Aorta (tissue), 5 donors: ENCODE measurements at regions not wholly inside any gene's neighbourhood (a gene's known extent, or its start where the extent isn't known, plus 50 kb on each side); places are given as distances from the start of the nearest gene placed in this dataset.

Experiments
- ATAC-seq: fragments of 200-7000 bp; cut with Tn5 transposase; one replicate; pipeline ENCODE4 v1.9.1; 2022; ENCODE audit warnings: moderate library complexity; ENCODE audit not compliant: low FRiP score
- DNase-seq, 2 donors: peaks; one replicate each; pipeline ENCODE4 v3.0.0-alpha.2; 2020
- H3K27ac ChIP-seq, 2 donors: one replicate each; pipeline ENCODE4 v1.5.1; 2013; ENCODE audit warnings: low read length in 2 of 2, mild to moderate bottlenecking in 2 of 2, moderate library complexity in 2 of 2, control low read depth in 1 of 2, inconsistent platforms in 1 of 2, low read depth in 1 of 2
- H3K27me3 ChIP-seq, 2 donors: one replicate each; pipeline ENCODE4 v1.6.1; 2013; ENCODE audit warnings: control low read depth in 1 of 2, low read length in 1 of 2, mild to moderate bottlenecking in 1 of 2, moderate library complexity in 1 of 2; ENCODE audit not compliant: insufficient read depth in 2 of 2, control insufficient read depth in 1 of 2
- H3K36me3 ChIP-seq, 2 donors: one replicate each; pipeline ENCODE4 v1.6.1; 2013; ENCODE audit warnings: control low read depth in 1 of 2, low read length in 1 of 2, mild to moderate bottlenecking in 1 of 2; ENCODE audit not compliant: insufficient read depth in 2 of 2, control insufficient read depth in 1 of 2
- H3K4me1 ChIP-seq, 2 donors: one replicate each; pipeline ENCODE4 v1.6.1; 2013; ENCODE audit warnings: low read length in 2 of 2, control low read depth in 1 of 2, mild to moderate bottlenecking in 1 of 2, moderate library complexity in 1 of 2; ENCODE audit not compliant: insufficient read depth in 2 of 2, control insufficient read depth in 1 of 2
- H3K4me3 ChIP-seq, 2 donors: one replicate each; pipeline ENCODE4 v1.5.1; 2013; ENCODE audit warnings: low read length in 2 of 2, control low read depth in 1 of 2, mild to moderate bottlenecking in 1 of 2
- H3K9me3 ChIP-seq: one replicate; pipeline ENCODE4 v1.6.1; 2013; ENCODE audit warnings: mild to moderate bottlenecking, low read length; ENCODE audit not compliant: control insufficient read depth
- WGBS, 2 donors: extraction: QIAGEN DNeasy Blood & Tissue Kit; methylation state at CpG; one replicate each; pipeline ENCODE4 v1.1.7; 2013; 5-methylcytosine and 5-hydroxymethylcytosine counted together
- intact Hi-C, 2 donors: fragments of 100-400 bp; cut with DNase I; formaldehyde crosslinking; loops; one replicate each; pipeline versions ENCODE4 v1.14.2 to v1.15.0; 2022
- donor health status: healthy with polysubstance abuse.
- donor health status: Bipolar disorder and iron deficiency.
- donor health status: DM: no; HTN: no; CAD: no.
- donor health status: DM: no; HTN: no; CAD: no.
- donor health status: DM: yes; HTN: yes; CAD: no.

DNA sequence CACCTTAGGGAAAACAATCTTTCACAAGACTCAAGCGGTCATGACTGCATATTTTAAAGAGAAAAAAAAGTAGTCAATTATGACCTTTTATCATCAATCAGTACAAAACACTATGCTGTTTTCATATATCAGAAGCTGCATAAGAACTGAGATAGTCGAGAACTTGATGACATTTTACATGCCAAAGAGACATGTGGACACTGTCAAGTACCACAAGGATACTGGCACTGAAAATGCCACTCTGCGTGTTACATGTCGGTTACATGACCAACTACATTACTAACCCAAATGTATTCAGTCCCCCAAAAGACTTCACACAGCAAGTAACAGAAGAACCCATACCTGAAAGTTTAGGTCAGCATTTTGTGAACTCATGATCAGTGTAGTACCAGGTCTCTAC lies 975.0 kb upstream of the ADGRL4 start:
- ATAC-seq (no peak), DNase-seq (no peak)
- WGBS, 2 donors: 71 to 74% methylated on average over 4 of the region's 4 CpGs
- intact Hi-C loops: no loop called here
- Histone ChIP-seq H3K36me3 (no peaks in the 10 kb centered on the region), H3K27ac (no peak overlapping the region), H3K27me3 (no peaks in the 10 kb centered on the region), H3K4me3 (no peak overlapping the region), H3K4me1 (no peaks in the 10 kb centered on the region), H3K9me3 (no peaks in the 10 kb centered on the region)

DNA sequence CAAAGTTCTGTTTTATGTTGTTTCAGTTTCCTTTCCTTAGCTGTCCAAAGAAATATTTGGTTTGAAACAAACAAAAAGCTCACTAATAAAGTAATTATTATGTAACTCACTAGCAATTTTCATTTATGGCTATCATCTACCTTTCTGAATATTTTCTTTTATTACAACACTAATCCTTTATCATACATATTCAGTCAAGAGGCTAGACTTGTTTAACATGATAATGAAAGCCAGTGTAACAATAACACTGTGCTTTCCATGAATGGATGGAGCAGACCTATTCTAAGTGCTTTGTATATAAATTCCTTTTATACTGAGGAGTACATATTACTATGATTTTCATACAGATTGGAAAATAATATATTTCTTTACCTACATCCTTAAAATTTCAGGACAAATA lies 972.8 kb upstream of the ADGRL4 start:
- no peaks in the 10 kb centered on the region for H3K9me3 ChIP-seq
- no peak overlapping the region for H3K27ac ChIP-seq
- H3K27me3 ChIP-seq: no peaks in the 10 kb centered on the region
- no peaks in the 10 kb centered on the region for H3K4me1 ChIP-seq
- intact Hi-C loops: no loop called here
- H3K4me3 ChIP-seq: no peak overlapping the region
- DNase-seq (no peak), ATAC-seq (no peak)
- no peaks in the 10 kb centered on the region for H3K36me3 ChIP-seq

DNA sequence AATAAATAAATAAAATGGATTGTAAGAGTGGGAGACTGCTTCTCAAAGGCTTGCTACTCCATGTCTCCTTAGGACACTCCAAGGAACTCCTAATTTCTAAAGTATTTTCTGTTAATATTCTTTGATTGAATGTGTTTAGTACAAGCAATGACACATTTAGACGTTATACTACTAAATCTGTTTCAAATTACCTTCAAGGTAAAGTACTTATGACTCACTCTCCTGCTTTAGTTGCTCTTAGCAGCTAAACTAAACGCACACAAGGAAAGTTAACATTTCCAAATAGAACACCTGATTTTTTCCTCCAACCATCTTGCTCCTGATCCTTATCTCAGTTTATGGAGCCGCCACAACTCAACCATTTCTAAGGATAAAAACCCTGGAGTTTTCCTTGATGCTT lies 969.8 kb upstream of the ADGRL4 start:
- Histone ChIP-seq H3K27me3 (no peaks in the 10 kb centered on the region), H3K4me1 (no peaks in the 10 kb centered on the region), H3K4me3 (no peak overlapping the region), H3K9me3 (no peaks in the 10 kb centered on the region), H3K36me3 (no peaks in the 10 kb centered on the region), H3K27ac (no peak overlapping the region)
- no peak for ATAC-seq
- intact Hi-C loops: no loop called here
- 93 to 95% methylated on average over 3 of the region's 3 CpGs for WGBS, 2 donors
- no peak for DNase-seq

DNA sequence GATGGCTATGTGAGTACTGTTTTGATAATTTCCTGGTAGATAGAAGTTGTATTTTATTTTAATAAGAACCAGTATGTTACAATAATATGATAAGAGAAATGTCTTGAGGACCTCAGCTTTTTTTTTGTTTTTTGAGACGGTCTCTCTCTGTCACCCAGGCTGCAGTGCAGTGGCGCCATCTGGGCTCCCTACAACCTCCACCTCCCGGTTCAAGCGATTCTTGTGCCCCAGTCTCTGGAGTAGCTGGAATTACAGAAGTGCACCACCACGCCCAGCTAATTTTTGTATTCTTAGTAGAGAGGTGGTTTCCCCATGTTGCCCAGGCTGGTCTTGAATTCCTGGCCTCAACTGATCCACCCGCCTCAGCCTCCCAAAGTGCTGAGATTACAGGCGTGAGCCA lies 968.1 kb upstream of the ADGRL4 start:
- no peak overlapping the region for H3K27ac ChIP-seq
- no peaks in the 10 kb centered on the region for H3K36me3 ChIP-seq
- H3K4me3 ChIP-seq: no peak overlapping the region
- H3K27me3 ChIP-seq: no peaks in the 10 kb centered on the region
- DNase-seq (no peak), ATAC-seq (no peak)
- WGBS, 2 donors: 94 to 95% methylated on average over 7 of the region's 7 CpGs
- intact Hi-C loops: no loop called here
- H3K9me3 ChIP-seq: no peaks in the 10 kb centered on the region
- no peaks in the 10 kb centered on the region for H3K4me1 ChIP-seq

DNA sequence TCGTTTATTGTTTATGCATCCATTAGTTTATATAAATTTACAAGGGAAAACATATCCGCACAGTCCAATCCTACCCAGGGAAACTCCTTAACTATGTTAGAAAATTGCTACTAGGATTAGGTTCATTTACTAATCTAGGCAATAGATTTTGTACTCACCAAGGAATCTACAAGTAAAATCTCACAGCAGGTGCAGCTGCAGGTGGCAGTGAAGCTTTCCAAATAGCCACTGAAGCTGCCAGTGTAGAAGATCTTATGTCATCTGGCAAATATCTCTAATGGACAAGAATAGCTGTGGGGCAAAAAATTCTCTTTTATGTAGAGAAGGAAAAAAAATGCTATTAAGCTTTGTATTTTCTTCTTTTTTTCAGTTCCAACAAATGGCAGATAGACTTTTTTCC lies 963.4 kb upstream of the ADGRL4 start:
- Histone ChIP-seq H3K9me3 (no peaks in the 10 kb centered on the region), H3K36me3 (no peaks in the 10 kb centered on the region), H3K4me3 (no peak overlapping the region), H3K27me3 (no peaks in the 10 kb centered on the region), H3K27ac (no peak overlapping the region), H3K4me1 (no peaks in the 10 kb centered on the region)
- intact Hi-C loops: no loop called here
- ATAC-seq (no peak), DNase-seq (no peak)
- WGBS, 2 donors: 63 to 86% methylated on average over 2 of the region's 2 CpGs

DNA sequence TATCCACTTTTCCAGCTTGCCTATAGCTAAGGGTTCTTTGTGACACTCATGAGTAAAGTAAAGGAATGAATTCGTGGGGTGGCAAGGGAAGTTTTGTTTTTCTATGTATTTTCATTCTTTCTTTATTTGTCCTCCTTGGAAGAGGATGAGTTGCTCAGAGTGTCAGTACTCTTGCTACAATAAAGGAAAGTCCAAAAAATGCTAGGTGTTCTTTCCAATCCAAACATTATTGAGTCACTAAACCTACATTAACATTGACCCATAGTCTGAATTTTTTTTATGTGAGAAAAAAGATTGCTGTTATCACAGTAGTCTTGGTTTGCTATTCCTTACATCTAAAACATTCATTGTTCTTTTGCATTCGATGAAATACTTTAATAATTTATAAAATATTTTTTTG lies 959.9 kb upstream of the ADGRL4 start:
- intact Hi-C loops: no loop called here
- 32 to 33% methylated on average over 2 of the region's 2 CpGs for WGBS, 2 donors

DNA sequence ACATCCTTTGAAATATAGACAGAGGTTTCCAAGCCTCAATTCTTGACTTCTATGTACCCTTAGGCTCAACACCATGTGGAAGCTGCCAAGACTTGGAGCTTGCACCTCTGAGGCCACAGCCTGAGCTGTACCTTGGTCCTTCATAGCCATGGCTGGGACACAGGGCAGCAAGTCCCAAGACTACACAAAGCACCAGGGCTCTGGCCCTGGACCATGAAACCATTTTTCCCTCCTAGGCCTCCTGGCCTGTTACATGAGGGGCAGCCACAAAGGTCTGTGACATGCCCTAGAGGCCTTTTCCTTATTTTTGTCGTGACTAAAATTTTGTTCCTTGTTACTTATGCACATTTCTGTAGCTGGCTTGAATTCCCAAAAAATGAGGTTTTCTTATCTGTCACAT lies 953.1 kb upstream of the ADGRL4 start:
- Histone ChIP-seq H3K36me3 (no peaks in the 10 kb centered on the region), H3K4me1 (no peaks in the 10 kb centered on the region), H3K4me3 (no peak overlapping the region), H3K27me3 (no peaks in the 10 kb centered on the region), H3K9me3 (peaks cover 2% of the 10 kb centered on the region), H3K27ac (no peak overlapping the region)
- no peak for ATAC-seq
- intact Hi-C loops: no loop called here
- DNase-seq: no peak
- WGBS, 2 donors: 85 to 88% methylated on average over 1 of the region's 1 CpG

More for the DNA sequence above, 959.9 kb upstream of the ADGRL4 start:
- H3K9me3 ChIP-seq: no peaks in the 10 kb centered on the region
- no peaks in the 10 kb centered on the region for H3K4me1 ChIP-seq
- ATAC-seq: no peak
- no peak for DNase-seq
- no peaks in the 10 kb centered on the region for H3K27me3 ChIP-seq
- no peak overlapping the region for H3K27ac ChIP-seq
- H3K36me3 ChIP-seq: no peaks in the 10 kb centered on the region
- no peak overlapping the region for H3K4me3 ChIP-seq

DNA sequence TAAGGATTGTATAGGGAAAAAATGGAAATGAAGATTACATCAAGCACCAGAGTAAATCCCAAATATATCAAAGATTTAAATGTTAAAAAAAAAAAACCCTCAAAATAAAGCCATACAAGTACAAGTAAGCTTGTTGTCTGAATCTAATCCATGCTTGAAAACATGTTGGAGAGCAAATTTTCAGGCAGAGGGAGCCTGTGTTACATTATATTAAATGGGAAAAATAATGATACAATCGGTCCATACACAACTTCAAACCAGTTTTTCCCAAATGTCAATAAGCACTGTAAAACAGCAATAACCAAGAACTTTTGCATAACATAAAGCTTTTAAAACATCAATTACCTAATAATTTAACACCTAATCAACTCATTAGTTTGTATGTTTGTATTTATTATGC lies 949.4 kb upstream of the ADGRL4 start:
- H3K27me3 ChIP-seq: no peaks in the 10 kb centered on the region
- H3K4me1 ChIP-seq: no peaks in the 10 kb centered on the region
- H3K4me3 ChIP-seq: no peak overlapping the region
- 39 to 50% methylated on average over 1 of the region's 1 CpG for WGBS, 2 donors
- intact Hi-C loops: no loop called here
- no peak overlapping the region for H3K27ac ChIP-seq
- DNase-seq: no peak
- H3K9me3 ChIP-seq: peaks cover 2% of the 10 kb centered on the region
- no peak for ATAC-seq
- H3K36me3 ChIP-seq: no peaks in the 10 kb centered on the region

DNA sequence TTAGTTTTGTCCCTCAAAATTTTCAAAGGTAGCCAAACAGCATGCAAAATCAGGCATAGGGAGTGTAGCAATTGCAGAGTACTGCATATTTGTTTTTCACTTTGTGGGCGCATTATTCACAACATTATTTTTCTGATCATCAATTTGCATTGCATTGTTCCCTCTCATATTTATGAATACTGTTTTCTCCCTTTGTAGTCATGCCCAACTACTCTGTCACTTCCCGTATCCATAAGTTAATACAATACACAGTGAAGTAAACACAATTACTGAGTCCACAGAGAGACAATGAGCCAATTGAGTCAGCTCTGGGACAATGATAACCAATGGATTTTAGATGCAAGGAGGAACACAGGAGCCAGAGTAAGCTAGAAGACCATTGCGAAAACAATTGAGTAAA lies 944.0 kb upstream of the ADGRL4 start:
- ATAC-seq (no peak), DNase-seq (no peak)
- no peaks in the 10 kb centered on the region for H3K27me3 ChIP-seq
- no peaks in the 10 kb centered on the region for H3K36me3 ChIP-seq
- 95 to 98% methylated on average over 3 of the region's 3 CpGs for WGBS, 2 donors
- H3K4me1 ChIP-seq: no peaks in the 10 kb centered on the region
- no peak overlapping the region for H3K27ac ChIP-seq
- H3K4me3 ChIP-seq: no peak overlapping the region
- intact Hi-C loops: no loop called here
- H3K9me3 ChIP-seq: no peaks in the 10 kb centered on the region

DNA sequence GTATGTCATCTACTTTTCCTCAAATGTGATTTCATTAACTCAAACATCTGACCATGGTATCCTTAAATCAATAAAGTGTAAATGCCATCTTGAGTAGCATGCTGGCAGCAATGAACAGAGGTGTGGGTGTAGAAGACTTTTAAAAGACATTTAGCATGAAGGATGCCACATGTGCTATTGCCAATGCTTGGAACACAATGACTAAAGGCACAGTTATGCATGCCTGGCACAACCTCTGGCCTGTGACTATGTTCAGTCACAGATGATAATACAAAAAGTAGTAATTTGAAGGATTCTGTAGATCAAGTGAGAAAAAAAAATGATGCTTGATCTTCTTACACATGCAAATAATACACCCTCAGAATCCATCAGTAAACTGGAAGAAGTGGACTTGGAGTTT lies 938.9 kb upstream of the ADGRL4 start:
- intact Hi-C loops: no loop called here
- no peaks in the 10 kb centered on the region for H3K9me3 ChIP-seq
- DNase-seq (no peak), ATAC-seq (no peak)
- no peaks in the 10 kb centered on the region for H3K4me1 ChIP-seq
- no peak overlapping the region for H3K4me3 ChIP-seq
- H3K27ac ChIP-seq: no peak overlapping the region
- no peaks in the 10 kb centered on the region for H3K36me3 ChIP-seq
- no peaks in the 10 kb centered on the region for H3K27me3 ChIP-seq
